Hepatocyte (in vitro differentiated cells): ENCODE measurements at regions not wholly inside any gene's neighbourhood (a gene's known extent, or its start where the extent isn't known, plus 50 kb on each side); places are given as distances from the start of the nearest gene placed in this dataset.

ENCODE experiments used
- DNase-seq: peaks from one replicate; pipeline ENCODE4 v3.0.0-alpha.2; 2016; ENCODE audit warnings: low spot score
- H2AFZ ChIP-seq: fragments of 200-600 bp; sonication (generic); 2 replicates; pipeline ENCODE4 v1.6.0; 2016; ENCODE audit warnings: antibody characterized with exemption, mild to moderate bottlenecking
- H3K27ac ChIP-seq: fragments of 200-600 bp; sonication (generic); 2 replicates; pipeline ENCODE4 v1.5.1; 2016; ENCODE audit warnings: mild to moderate bottlenecking
- H3K27me3 ChIP-seq: fragments of 200-600 bp; sonication (generic); 2 replicates; pipeline ENCODE4 v1.6.1; 2016
- H3K36me3 ChIP-seq: fragments of 200-600 bp; sonication (generic); replicated peaks from 2 replicates; pipeline ENCODE4 v1.5.1; 2016; ENCODE audit warnings: low read depth; ENCODE audit not compliant: insufficient read depth
- H3K4me1 ChIP-seq: fragments of 200-600 bp; sonication (generic); 2 replicates; pipeline ENCODE4 v1.5.1; 2016; ENCODE audit warnings: mild to moderate bottlenecking, moderate library complexity; ENCODE audit not compliant: insufficient read depth
- H3K4me2 ChIP-seq: fragments of 200-600 bp; sonication (generic); 2 replicates; pipeline ENCODE4 v1.6.0; 2016
- H3K4me3 ChIP-seq: fragments of 200-600 bp; sonication (generic); 2 replicates; pipeline ENCODE4 v1.5.1; 2016; ENCODE audit warnings: mild to moderate bottlenecking
- H3K79me2 ChIP-seq: fragments of 200-600 bp; sonication (generic); 2 replicates; pipeline ENCODE4 v1.6.0; 2017; ENCODE audit warnings: mild to moderate bottlenecking
- H3K9me2 ChIP-seq: fragments of 200-600 bp; sonication (generic); replicated peaks from 2 replicates; pipeline ENCODE4 v1.6.0; 2017; ENCODE audit warnings: mild to moderate bottlenecking; ENCODE audit not compliant: insufficient read depth
- H3K9me3 ChIP-seq: fragments of 200-600 bp; sonication (generic); 2 replicates; pipeline ENCODE4 v1.5.1; 2016; ENCODE audit warnings: low read depth, mild to moderate bottlenecking
- H4K20me1 ChIP-seq: fragments of 200-600 bp; sonication (generic); 2 replicates; pipeline ENCODE4 v1.6.0; 2016; ENCODE audit warnings: mild to moderate bottlenecking; ENCODE audit not compliant: insufficient read depth, poor library complexity, severe bottlenecking
- CTCF ChIP-seq: fragments of 200-600 bp; sonication (generic); IDR thresholded peaks from 2 replicates; pipeline ENCODE4 v1.5.1; 2016; ENCODE audit warnings: antibody characterized with exemption, mild to moderate bottlenecking; ENCODE audit not compliant: poor library complexity
- EZH2 ChIP-seq: fragments of 200-600 bp; sonication (generic); IDR thresholded peaks from 2 replicates; pipeline ENCODE4 v1.6.1; 2016; ENCODE audit warnings: antibody characterized with exemption, mild to moderate bottlenecking, borderline replicate concordance
- EZH2phosphoT487 ChIP-seq: fragments of 200-600 bp; sonication (generic); IDR thresholded peaks from one replicate; pipeline ENCODE4 v1.6.1; 2018; ENCODE audit warnings: antibody characterized with exemption, mild to moderate bottlenecking, low read depth, moderate library complexity; ENCODE audit not compliant: unreplicated experiment, severe bottlenecking
- WGBS: methylation state at CpG from one replicate; pipeline ENCODE4 v1.1.6; 2016; ENCODE audit warnings: low lambda C conversion rate; ENCODE audit errors: missing lambda C conversion rate; 5-methylcytosine and 5-hydroxymethylcytosine counted together

- Histone ChIP-seq H3K27me3 (peaks cover 91% of the 10 kb centered on the region), H3K9me2 (no peaks in the 10 kb centered on the region), H3K79me2 (no peaks in the 10 kb centered on the region), H3K4me3 (no peak overlapping the region), H4K20me1 (no peaks in the 10 kb centered on the region), H3K4me1 (peaks cover 29% of the 10 kb centered on the region), H3K9me3 (no peaks in the 10 kb centered on the region), H2AFZ (no peak overlapping the region), H3K27ac (no peak overlapping the region), H3K4me2 (no peak overlapping the region), H3K36me3 (no peaks in the 10 kb centered on the region)
- DNase-seq: no peak
- 30% methylated on average over 20 of the region's 20 CpGs for WGBS
- TF ChIP-seq EZH2phosphoT487: no peak
- TF ChIP-seq CTCF: no peak
- no peak for TF ChIP-seq EZH2
Observed at GRCh38 chr6:41408576-41408975, 73.2 kb downstream of the NCR2 start.

DNA sequence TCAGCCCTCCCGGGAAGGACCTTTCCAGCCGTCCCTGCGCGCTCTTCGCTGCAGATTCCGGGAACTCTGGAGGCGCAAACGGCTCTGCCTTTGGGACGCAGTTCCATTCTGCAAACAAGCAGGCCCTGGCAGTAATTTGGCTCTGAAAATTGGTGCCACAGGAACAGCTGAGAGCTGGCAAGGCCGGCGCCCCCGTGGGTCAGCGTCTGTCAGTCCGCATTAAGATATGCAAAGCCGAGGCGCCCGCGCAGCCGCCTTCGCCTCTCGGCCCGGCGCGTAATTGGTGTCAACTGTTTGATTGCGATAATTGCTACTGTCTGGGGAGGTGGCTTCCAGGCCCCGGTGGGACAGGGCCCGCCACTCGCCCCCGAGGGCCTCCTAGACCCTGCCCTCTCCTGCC, 73.6 kb downstream of the NCR2 start:
- Histone ChIP-seq H3K27ac (no peak overlapping the region), H3K79me2 (no peaks in the 10 kb centered on the region), H3K36me3 (no peaks in the 10 kb centered on the region), H3K4me2 (no peak overlapping the region), H3K27me3 (peaks cover 95% of the 10 kb centered on the region), H3K9me2 (no peaks in the 10 kb centered on the region), H3K9me3 (no peaks in the 10 kb centered on the region), H2AFZ (no peak overlapping the region), H4K20me1 (no peaks in the 10 kb centered on the region), H3K4me3 (no peak overlapping the region), H3K4me1 (peaks cover 29% of the 10 kb centered on the region)
- TF ChIP-seq EZH2 (peak; percentile 35), EZH2phosphoT487 (no peak)
- WGBS: 37% methylated on average over 25 of the region's 29 CpGs
- no peak for DNase-seq

GRCh38 chr6:41409489-41409888, 74.1 kb downstream of the NCR2 start:
- peaks cover 98% of the 10 kb centered on the region for H3K27me3 ChIP-seq
- peaks cover 26% of the 10 kb centered on the region for H3K4me1 ChIP-seq
- TF ChIP-seq EZH2: no peak
- TF ChIP-seq EZH2phosphoT487: no peak
- TF ChIP-seq CTCF: no peak
- DNase-seq: no peak
- H3K4me3 ChIP-seq: no peak overlapping the region
- H3K9me2 ChIP-seq: no peaks in the 10 kb centered on the region
- H3K79me2 ChIP-seq: no peaks in the 10 kb centered on the region
- H3K27ac ChIP-seq: no peak overlapping the region
- H2AFZ ChIP-seq: no peak overlapping the region
- no peaks in the 10 kb centered on the region for H4K20me1 ChIP-seq
- no peak overlapping the region for H3K4me2 ChIP-seq
- WGBS: 50% methylated on average over 5 of the region's 5 CpGs
- H3K9me3 ChIP-seq: no peaks in the 10 kb centered on the region
- no peaks in the 10 kb centered on the region for H3K36me3 ChIP-seq

DNA sequence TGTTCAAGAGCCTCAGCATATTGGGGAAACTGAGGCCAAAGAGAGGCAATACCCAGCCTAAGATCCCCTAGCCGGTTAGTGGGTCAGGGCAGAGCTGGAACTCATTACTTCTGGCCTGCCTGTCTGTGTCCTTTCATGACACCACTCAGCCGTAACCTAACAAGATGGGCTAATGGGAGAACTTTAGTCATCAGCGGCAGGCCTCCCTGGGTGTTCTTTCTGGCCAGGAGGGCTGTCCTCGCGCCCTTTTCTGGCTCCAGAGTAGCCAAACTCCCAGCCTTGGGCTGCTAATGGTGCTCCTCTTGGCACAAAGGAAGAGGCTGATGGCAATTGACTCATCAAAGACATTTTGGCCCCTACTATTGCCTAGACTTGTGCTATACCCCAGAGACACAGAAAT, 76.6 kb downstream of the NCR2 start:
- Histone ChIP-seq H3K27me3 (peaks cover 98% of the 10 kb centered on the region), H3K4me1 (peaks cover 9% of the 10 kb centered on the region), H3K4me2 (no peak overlapping the region), H3K9me2 (no peaks in the 10 kb centered on the region), H3K4me3 (no peak overlapping the region), H4K20me1 (no peaks in the 10 kb centered on the region), H2AFZ (no peak overlapping the region), H3K36me3 (no peaks in the 10 kb centered on the region), H3K9me3 (no peaks in the 10 kb centered on the region), H3K27ac (no peak overlapping the region), H3K79me2 (no peaks in the 10 kb centered on the region)
- 85% methylated on average over 5 of the region's 5 CpGs for WGBS
- DNase-seq: no peak
- TF ChIP-seq CTCF (no peak), EZH2phosphoT487 (no peak), EZH2 (no peak)
